AML-193 (cell line): ENCODE measurements at regions not wholly inside any gene's neighbourhood (a gene's known extent, or its start where the extent isn't known, plus 50 kb on each side); places are given as distances from the start of the nearest gene placed in this dataset.

Experiments used
- DNase-seq, 2 experiments: peaks; one replicate each; lab custom pipeline; 2025; lab: John Stamatoyannopoulos, UW

GRCh38 chr6:26197933-26198721, 110.9 kb downstream of the HFE start:
- no peak for DNase-seq

GRCh38 chr6:26198722-26199056, 111.5 kb downstream of the HFE start:
- no peak for DNase-seq

- DNase-seq = no peak
Measured at GRCh38 chr6:26199057-26199772, 112.0 kb downstream of the HFE start.

GRCh38 chr6:26199773-26200764, 112.8 kb downstream of the HFE start:
- DNase-seq = no peak

GRCh38 chr6:26200918-26201721, 113.9 kb downstream of the HFE start:
- no peak for DNase-seq

GRCh38 chr6:26202201-26202611, 115.0 kb downstream of the HFE start:
- no peak for DNase-seq

- no peak for DNase-seq
Measured at GRCh38 chr6:26202811-26203583, 115.8 kb downstream of the HFE start.

GRCh38 chr6:26204332-26205160, 117.3 kb downstream of the HFE start:
- DNase-seq = no peak

GRCh38 chr6:26205161-26205624, 118.0 kb downstream of the HFE start:
- no peak for DNase-seq

GRCh38 chr6:26205625-26206574, 118.7 kb downstream of the HFE start:
- DNase-seq = peak; percentile 41 to 56

- no peak for DNase-seq
Measured at GRCh38 chr6:26206868-26207801, 119.9 kb downstream of the HFE start.

- no peak for DNase-seq
Measured at GRCh38 chr6:26211963-26212362, 124.7 kb downstream of the HFE start.

GRCh38 chr6:26213334-26214075, 126.3 kb downstream of the HFE start:
- no peak for DNase-seq

GRCh38 chr6:26214803-26215584, 127.8 kb downstream of the HFE start:
- no peak for DNase-seq

- no peak for DNase-seq
Measured at GRCh38 chr6:26215585-26216358, 128.5 kb downstream of the HFE start.
